Activated T-helper 2 cell treated with anti-CD3 and anti-CD28 coated beads, Interferon-gamma antibody, Interleukin-2, Interleukin-4, amounts not matched to agents 10 μg/mL and 5 μg/mL and 100 μg/mL, durations not matched to agents 14 hours and 24 hours and 36 hours (primary cell): ENCODE measurements at regions not wholly inside any gene's neighbourhood (a gene's known extent, or its start where the extent isn't known, plus 50 kb on each side); places are given as distances from the start of the nearest gene placed in this dataset.

Experiments
- DNase-seq: peaks from one replicate; pipeline ENCODE4 v3.0.0; 2021; ENCODE audit warnings: low spot score
- H3K27ac Mint-ChIP-seq: one replicate; pipeline ENCODE4 v1.8.0; 2021; ENCODE audit warnings: mixed read lengths
- H3K27me3 Mint-ChIP-seq: one replicate; pipeline ENCODE4 v1.8.0; 2021; ENCODE audit warnings: low read depth, mixed read lengths
- H3K36me3 Mint-ChIP-seq: one replicate; pipeline ENCODE4 v1.8.0; 2021; ENCODE audit warnings: low read depth, mixed read lengths
- H3K4me1 Mint-ChIP-seq: one replicate; pipeline ENCODE4 v1.8.0; 2021; ENCODE audit warnings: low read depth, mixed read lengths
- H3K4me3 Mint-ChIP-seq: one replicate; pipeline ENCODE4 v1.8.0; 2021; ENCODE audit warnings: low read depth, mild to moderate bottlenecking, moderate library complexity, mixed read lengths
- H3K9me3 Mint-ChIP-seq: one replicate; pipeline ENCODE4 v1.8.0; 2021; ENCODE audit warnings: mixed read lengths
- intact Hi-C: fragments of 100-400 bp; cut with micrococcal nuclease; formaldehyde crosslinking; loops from one replicate; pipeline ENCODE4 v1.15.1; 2023

GRCh38 chr7:8893775-8894174, 460.4 kb downstream of the NXPH1 start:
- Mint-ChIP-seq H3K4me3 (no peak overlapping the region), H3K9me3 (peaks cover 16% of the 10 kb centered on the region), H3K4me1 (no peaks in the 10 kb centered on the region), H3K27ac (no peak overlapping the region), H3K27me3 (no peaks in the 10 kb centered on the region), H3K36me3 (no peaks in the 10 kb centered on the region)
- intact Hi-C loops: no loop called here
- DNase-seq: no peak

GRCh38 chr7:8906396-8907075, 473.1 kb downstream of the NXPH1 start:
- Mint-ChIP-seq H3K4me1 (no peaks in the 10 kb centered on the region), H3K36me3 (no peaks in the 10 kb centered on the region), H3K27ac (no peak overlapping the region), H3K9me3 (peaks cover 6% of the 10 kb centered on the region), H3K4me3 (no peak overlapping the region), H3K27me3 (no peaks in the 10 kb centered on the region)
- intact Hi-C loops: no loop called here
- DNase-seq: no peak

DNA sequence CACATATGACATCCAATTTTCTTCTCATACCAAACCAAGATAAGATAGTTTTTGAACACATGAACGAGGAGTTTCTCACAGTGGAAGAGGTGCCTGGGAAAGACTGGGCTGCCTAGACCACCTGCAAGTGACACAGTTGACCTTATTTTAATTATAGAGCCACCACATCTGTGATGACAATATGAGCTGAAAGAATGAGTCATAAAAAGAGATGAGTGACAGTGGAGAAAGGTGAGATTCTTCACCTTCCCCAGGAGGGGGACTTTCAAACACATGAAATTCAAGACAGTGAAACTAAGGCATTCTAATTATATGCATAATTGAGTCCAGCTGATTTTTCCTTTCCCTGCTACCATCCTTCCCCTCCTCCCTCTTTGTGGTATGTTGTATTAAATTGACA, 475.5 kb downstream of the NXPH1 start:
- no peaks in the 10 kb centered on the region for H3K9me3 Mint-ChIP-seq
- no peak overlapping the region for H3K4me3 Mint-ChIP-seq
- H3K36me3 Mint-ChIP-seq: no peaks in the 10 kb centered on the region
- intact Hi-C loops: no loop called here
- H3K4me1 Mint-ChIP-seq: no peaks in the 10 kb centered on the region
- no peaks in the 10 kb centered on the region for H3K27me3 Mint-ChIP-seq
- DNase-seq: no peak
- no peak overlapping the region for H3K27ac Mint-ChIP-seq

- Mint-ChIP-seq H3K4me3 (no peak overlapping the region), H3K27ac (no peak overlapping the region), H3K36me3 (no peaks in the 10 kb centered on the region), H3K9me3 (peaks cover 13% of the 10 kb centered on the region), H3K27me3 (no peaks in the 10 kb centered on the region), H3K4me1 (no peaks in the 10 kb centered on the region)
- intact Hi-C loops: no loop called here
- no peak for DNase-seq
These were observed 480.3 kb downstream of the NXPH1 start for GRCh38 chr7:8913682-8914081.

GRCh38 chr7:8921807-8922206, 488.4 kb downstream of the NXPH1 start:
- Mint-ChIP-seq H3K4me1 (no peaks in the 10 kb centered on the region), H3K27me3 (no peaks in the 10 kb centered on the region), H3K36me3 (no peaks in the 10 kb centered on the region), H3K27ac (no peak overlapping the region), H3K9me3 (peaks cover 11% of the 10 kb centered on the region), H3K4me3 (no peak overlapping the region)
- intact Hi-C loops: no loop called here
- no peak for DNase-seq

- H3K27me3 Mint-ChIP-seq: no peaks in the 10 kb centered on the region
- no peaks in the 10 kb centered on the region for H3K4me1 Mint-ChIP-seq
- H3K27ac Mint-ChIP-seq: no peak overlapping the region
- no peaks in the 10 kb centered on the region for H3K36me3 Mint-ChIP-seq
- DNase-seq: no peak
- H3K4me3 Mint-ChIP-seq: no peak overlapping the region
- intact Hi-C loops: no loop called here
- peaks cover 11% of the 10 kb centered on the region for H3K9me3 Mint-ChIP-seq
These were observed 489.3 kb downstream of the NXPH1 start for GRCh38 chr7:8922726-8923125.

GRCh38 chr7:8923164-8923806, 489.9 kb downstream of the NXPH1 start:
- DNase-seq: no peak
- intact Hi-C loops: no loop called here
- no peaks in the 10 kb centered on the region for H3K36me3 Mint-ChIP-seq
- H3K4me1 Mint-ChIP-seq: no peaks in the 10 kb centered on the region
- H3K27me3 Mint-ChIP-seq: no peaks in the 10 kb centered on the region
- H3K27ac Mint-ChIP-seq: no peak overlapping the region
- no peak overlapping the region for H3K4me3 Mint-ChIP-seq
- peaks cover 11% of the 10 kb centered on the region for H3K9me3 Mint-ChIP-seq

DNA sequence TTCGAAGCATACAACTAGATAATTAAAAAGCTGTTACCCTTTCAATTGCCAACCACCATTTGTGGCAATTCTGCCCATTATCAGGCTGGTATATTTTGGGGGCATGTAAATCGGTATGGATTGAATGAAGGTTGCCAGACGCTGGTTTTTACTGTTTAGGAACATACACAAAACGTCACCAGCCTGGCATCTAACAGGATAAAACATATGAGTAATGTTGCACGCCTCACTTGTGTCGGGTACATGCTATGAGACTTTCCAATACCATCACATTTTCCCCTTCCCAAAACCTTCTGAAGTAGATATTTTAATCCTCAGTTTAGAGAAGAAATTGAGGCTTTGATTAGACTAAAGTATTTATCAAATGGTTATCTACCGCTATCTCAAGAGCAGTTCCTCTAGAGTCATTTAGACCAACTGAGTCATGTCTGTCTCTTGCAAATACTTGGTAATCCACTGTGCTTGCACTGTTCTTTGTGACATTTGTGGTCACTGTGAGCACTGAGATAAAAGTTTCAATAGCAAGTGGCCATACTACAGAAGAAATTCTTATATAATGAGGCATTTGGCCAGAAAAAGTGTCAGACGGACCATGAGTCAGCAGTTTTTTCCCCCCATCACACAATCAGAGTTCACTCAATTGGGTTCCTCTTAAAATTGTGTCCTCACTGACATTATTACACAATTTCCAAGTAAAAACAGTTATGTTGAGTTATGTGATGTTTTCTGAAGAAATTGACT, 498.7 kb downstream of the NXPH1 start:
- H3K4me3 Mint-ChIP-seq: no peak overlapping the region
- H3K36me3 Mint-ChIP-seq: no peaks in the 10 kb centered on the region
- DNase-seq: no peak
- peaks cover 12% of the 10 kb centered on the region for H3K9me3 Mint-ChIP-seq
- H3K27me3 Mint-ChIP-seq: no peaks in the 10 kb centered on the region
- no peaks in the 10 kb centered on the region for H3K4me1 Mint-ChIP-seq
- intact Hi-C loops: loop anchor here (2.0 kb wide), 1 partner anchor 53 kb away; no protein-coding TSS in a partner anchor
- H3K27ac Mint-ChIP-seq: no peak overlapping the region

GRCh38 chr7:8932751-8933150, 499.3 kb downstream of the NXPH1 start:
- no peak overlapping the region for H3K27ac Mint-ChIP-seq

DNA sequence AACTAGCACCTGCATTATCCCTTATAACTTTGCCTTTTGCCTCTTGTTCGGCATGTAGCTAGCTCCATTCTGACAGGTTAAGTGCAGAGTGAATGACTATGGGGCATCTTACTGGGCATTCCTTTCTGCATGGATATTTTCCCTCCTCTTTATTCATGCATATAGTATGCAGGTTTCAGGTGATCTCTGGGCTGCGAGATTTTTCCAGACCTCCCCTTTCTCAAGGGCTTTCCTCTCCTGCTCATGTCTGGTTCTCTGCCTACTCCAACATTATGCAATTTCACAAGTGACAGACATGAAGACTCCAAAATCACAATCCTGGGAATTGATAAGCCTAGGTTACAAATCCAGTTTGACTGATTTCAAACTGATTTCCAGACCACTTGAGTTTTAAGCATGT, 503.8 kb downstream of the NXPH1 start:
- Mint-ChIP-seq H3K27ac (no peak overlapping the region), H3K9me3 (peaks cover 32% of the 10 kb centered on the region), H3K4me1 (no peaks in the 10 kb centered on the region), H3K36me3 (no peaks in the 10 kb centered on the region), H3K27me3 (no peaks in the 10 kb centered on the region), H3K4me3 (no peak overlapping the region)
- DNase-seq: no peak
- intact Hi-C loops: no loop called here

More at GRCh38 chr7:8932751-8933150, 499.3 kb downstream of the NXPH1 start:
- Mint-ChIP-seq H3K4me1 (no peaks in the 10 kb centered on the region), H3K27me3 (no peaks in the 10 kb centered on the region), H3K4me3 (no peak overlapping the region), H3K9me3 (peaks cover 12% of the 10 kb centered on the region), H3K36me3 (no peaks in the 10 kb centered on the region)
- intact Hi-C loops: loop anchor here (2.0 kb wide), 1 partner anchor 52 kb away; no protein-coding TSS in a partner anchor
- DNase-seq: no peak

DNA sequence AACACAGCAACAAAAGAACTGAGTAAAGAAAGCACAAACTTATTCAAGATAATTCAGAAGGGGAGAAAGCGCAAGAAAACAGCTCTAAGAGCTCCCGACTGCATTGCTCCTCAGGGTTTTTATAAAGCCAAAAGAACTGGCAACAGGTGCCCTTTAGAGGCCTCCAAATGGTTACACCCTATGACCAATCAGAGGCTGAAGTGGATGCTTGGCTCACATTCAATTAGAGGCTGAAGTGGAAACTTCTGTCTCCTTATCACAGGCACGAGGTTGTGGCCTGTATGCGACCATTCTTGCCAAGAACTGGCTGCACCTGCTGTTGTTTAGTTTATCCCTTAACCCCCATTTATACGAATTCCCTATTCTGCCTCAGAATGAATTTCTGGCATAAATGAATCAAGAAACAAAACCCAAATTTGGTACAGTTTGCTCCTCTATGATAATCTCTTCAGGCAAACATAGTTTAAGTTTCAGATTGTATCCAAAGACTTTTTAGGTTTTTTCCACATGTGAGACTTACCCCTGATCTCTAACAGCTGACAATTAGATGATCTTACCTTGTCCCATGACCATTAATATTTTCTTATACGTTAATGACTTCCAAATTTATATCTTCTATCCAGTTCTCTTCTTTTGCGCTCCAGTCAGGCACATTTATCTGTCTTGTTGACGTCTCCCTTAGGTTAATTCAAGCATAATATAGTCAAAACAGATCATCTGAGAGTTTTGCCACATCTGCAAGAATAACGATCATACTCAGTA, 504.8 kb downstream of the NXPH1 start:
- Mint-ChIP-seq H3K4me1 (no peaks in the 10 kb centered on the region), H3K36me3 (no peaks in the 10 kb centered on the region), H3K9me3 (peaks cover 35% of the 10 kb centered on the region), H3K27ac (no peak overlapping the region), H3K27me3 (no peaks in the 10 kb centered on the region), H3K4me3 (no peak overlapping the region)
- intact Hi-C loops: no loop called here
- no peak for DNase-seq

DNA sequence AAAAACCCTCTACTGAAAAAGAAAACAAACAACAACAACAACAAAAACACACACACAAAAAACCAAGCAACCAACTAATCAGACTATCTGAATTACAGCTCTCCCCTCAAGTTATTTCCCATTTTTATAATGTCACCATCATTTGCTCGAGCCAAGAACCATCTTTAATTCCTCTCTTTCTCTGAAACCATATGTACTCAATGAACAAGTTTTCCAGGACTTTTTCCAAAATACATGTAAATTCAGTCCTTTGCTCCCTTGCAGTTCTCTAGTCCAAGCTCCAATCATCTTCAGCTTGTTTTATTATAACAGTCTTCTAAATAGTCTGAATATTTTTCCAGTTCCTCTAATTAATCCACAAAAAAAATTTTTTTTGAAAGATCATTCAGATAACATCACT, 506.0 kb downstream of the NXPH1 start:
- intact Hi-C loops: no loop called here
- no peaks in the 10 kb centered on the region for H3K36me3 Mint-ChIP-seq
- no peaks in the 10 kb centered on the region for H3K27me3 Mint-ChIP-seq
- no peak for DNase-seq
- H3K4me1 Mint-ChIP-seq: no peaks in the 10 kb centered on the region
- peaks cover 36% of the 10 kb centered on the region for H3K9me3 Mint-ChIP-seq
- no peak overlapping the region for H3K27ac Mint-ChIP-seq
- H3K4me3 Mint-ChIP-seq: no peak overlapping the region
